B cell (primary cell): ENCODE measurements at regions not wholly inside any gene's neighbourhood (a gene's known extent, or its start where the extent isn't known, plus 50 kb on each side); places are given as distances from the start of the nearest gene placed in this dataset.

Experiments
- ATAC-seq: fragments of 200-7000 bp; cut with Tn5 transposase; one replicate; pipeline ENCODE4 v1.10.0; 2021; ENCODE audit warnings: low read depth, mild to moderate bottlenecking, moderate number of reproducible peaks, moderate library complexity
- CTCF ChIA-PET: fragments of 350-600 bp; sonication (Branson Sonifier 250); formaldehyde crosslinking; loops from one replicate; lab custom pipeline; 2021; ENCODE audit warnings: antibody characterized with exemption, inconsistent platforms; lab: Charles Lee
- POLR2A ChIA-PET: fragments of 350-600 bp; sonication (Branson Sonifier 250); formaldehyde crosslinking; loops from one replicate; lab custom pipeline; 2021; ENCODE audit warnings: antibody characterized with exemption; lab: Charles Lee
- DNase-seq: peaks from one replicate; pipeline ENCODE4 v3.0.0; 2013
- H2AFZ ChIP-seq: 2 replicates; pipeline ENCODE4 v1.6.1; 2012; ENCODE audit warnings: mild to moderate bottlenecking, low read depth, low read length; ENCODE audit not compliant: insufficient read depth, poor library complexity, severe bottlenecking
- H3K27ac ChIP-seq, 2 donors: 1 replicate in 1 of 2; 2 replicates in 1 of 2; pipeline ENCODE4 v1.5.1; 2012 to 2013; ENCODE audit warnings: low read length in 2 of 2, mild to moderate bottlenecking in 2 of 2, moderate library complexity in 1 of 2
- H3K27me3 ChIP-seq, 4 experiments: fragments of 200-600 bp in 1 of 4; sonication (generic) in 1 of 4; replicated peaks in 1 of 4; 1 replicate in 2 of 4; 2 replicates in 2 of 4; pipeline versions ENCODE4 v1.6.1 to v1.7.0; 2013 to 2016; ENCODE audit warnings: low read length in 3 of 4, mild to moderate bottlenecking in 2 of 4, mixed read lengths in 1 of 4, moderate library complexity in 1 of 4; ENCODE audit not compliant: insufficient read depth in 4 of 4, control insufficient read depth in 3 of 4; ENCODE audit errors: control extremely low read depth in 1 of 4
- H3K36me3 ChIP-seq, 2 experiments: replicated peaks in 1 of 2; 1 replicate in 1 of 2; 2 replicates in 1 of 2; pipeline versions ENCODE4 v1.6.1 to v1.7.1; 2013; ENCODE audit warnings: low read length in 1 of 2; ENCODE audit not compliant: insufficient read depth in 2 of 2, control insufficient read depth in 1 of 2; ENCODE audit errors: control extremely low read depth in 1 of 2, extremely low read depth in 1 of 2
- H3K4me1 ChIP-seq, 2 donors: fragments of 200-600 bp in 1 of 2; sonication (generic) in 1 of 2; 1 replicate in 1 of 2; 2 replicates in 1 of 2; pipeline versions ENCODE4 v1.5.1 to v1.6.1; 2013 to 2017; ENCODE audit warnings: low read length in 2 of 2; ENCODE audit not compliant: control insufficient read depth in 2 of 2, insufficient read depth in 2 of 2
- H3K4me2 ChIP-seq: replicated peaks from 2 replicates; pipeline ENCODE3; 2012; ENCODE audit warnings: mild to moderate bottlenecking, low read depth, low read length; ENCODE audit not compliant: poor library complexity, severe bottlenecking
- H3K4me3 ChIP-seq, 5 experiments: fragments of 200-600 bp in 1 of 5; sonication (generic) in 1 of 5; 1 replicate in 3 of 5; 2 replicates in 2 of 5; pipeline versions ENCODE4 v1.5.1 to v1.7.0; 2011 to 2016; ENCODE audit warnings: low read length in 4 of 5, mild to moderate bottlenecking in 4 of 5, low read depth in 2 of 5, control low read depth in 1 of 5, moderate library complexity in 1 of 5; ENCODE audit not compliant: insufficient read depth in 1 of 5; ENCODE audit errors: control extremely low read depth in 1 of 5, extremely low read depth in 1 of 5
- H3K79me2 ChIP-seq: fragments of 200-600 bp; sonication (generic); one replicate; pipeline ENCODE4 v1.6.0; 2016; ENCODE audit warnings: low read length; ENCODE audit not compliant: control insufficient read depth, insufficient read depth
- H3K9ac ChIP-seq: fragments of 200-600 bp; sonication (generic); 2 replicates; pipeline ENCODE4 v1.6.1; 2017; ENCODE audit warnings: mild to moderate bottlenecking, low read length, moderate library complexity
- H3K9me3 ChIP-seq, 3 donors: one replicate each; pipeline versions ENCODE4 v1.6.1 to v1.7.1; 2013; ENCODE audit warnings: low read length in 2 of 3; ENCODE audit not compliant: control insufficient read depth in 2 of 3, insufficient read depth in 1 of 3; ENCODE audit errors: control extremely low read depth in 1 of 3
- H4K20me1 ChIP-seq: 2 replicates; pipeline ENCODE4 v1.6.0; 2012; ENCODE audit warnings: mild to moderate bottlenecking, low read length; ENCODE audit not compliant: insufficient read depth, control insufficient read depth, poor library complexity, severe bottlenecking
- H3K27ac Mint-ChIP-seq: one replicate; pipeline ENCODE4 v1.8.0; 2021; ENCODE audit warnings: mixed read lengths
- H3K27me3 Mint-ChIP-seq: one replicate; pipeline ENCODE4 v1.8.0; 2021; ENCODE audit warnings: mixed read lengths
- H3K4me1 Mint-ChIP-seq: one replicate; pipeline ENCODE4 v1.8.0; 2021; ENCODE audit warnings: mixed read lengths
- H3K4me3 Mint-ChIP-seq: one replicate; pipeline ENCODE4 v1.8.0; 2021; ENCODE audit warnings: mixed read lengths
- H3K9me3 Mint-ChIP-seq: one replicate; pipeline ENCODE4 v1.8.0; 2022; ENCODE audit warnings: mixed read lengths; ENCODE audit not compliant: insufficient read depth
- CTCF ChIP-seq: fragments of 200-600 bp; IDR thresholded peaks from one replicate; pipeline ENCODE4 v1.8.0; 2022; ENCODE audit warnings: antibody characterized with exemption, mild to moderate bottlenecking
- EZH2 ChIP-seq: IDR thresholded peaks from 2 replicates; pipeline ENCODE4 v1.6.1; 2012; ENCODE audit warnings: borderline replicate concordance, low read depth, mild to moderate bottlenecking, moderate library complexity, low read length; ENCODE audit not compliant: insufficient read depth, poor library complexity, severe bottlenecking
- WGBS: methylation state at CpG from one replicate; pipeline ENCODE4 v1.1.5; 2013; ENCODE audit warnings: missing lambda C conversion rate; ENCODE audit not compliant: insufficient coverage; 5-methylcytosine and 5-hydroxymethylcytosine counted together
- intact Hi-C: fragments of 100-400 bp; cut with micrococcal nuclease; formaldehyde crosslinking; loops from one replicate; pipeline ENCODE4 v1.10.0; 2022

DNA sequence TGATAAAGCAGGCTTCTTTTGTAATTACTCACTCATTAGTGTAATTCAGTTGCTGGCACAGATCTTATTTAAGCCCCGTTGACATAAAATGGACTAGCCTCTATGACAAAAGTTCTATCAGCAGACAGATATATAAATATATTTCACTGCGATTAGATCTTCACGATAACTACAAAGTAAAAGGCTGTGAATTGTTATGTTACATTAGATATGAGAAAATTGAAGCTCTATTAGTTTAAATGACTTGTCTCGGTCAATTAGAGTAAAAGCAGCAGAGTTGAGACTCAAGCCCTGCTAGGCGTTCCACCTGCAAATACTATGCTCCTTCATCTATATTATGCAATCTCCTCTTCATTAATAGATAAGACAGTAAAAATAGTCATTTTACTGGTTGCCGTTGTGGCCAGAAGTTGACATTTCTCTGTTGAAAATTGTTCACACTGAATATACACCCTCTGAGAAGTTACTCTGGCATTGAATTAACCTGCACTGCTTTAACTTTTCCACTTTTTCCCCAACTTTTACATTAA lies 136.7 kb downstream of the DKK1 start:
- intact Hi-C loops, result no loop called here
- 100% methylated on average over 1 of the region's 6 CpGs for WGBS
- no peak overlapping the region for H3K4me2 ChIP-seq
- Mint-ChIP-seq H3K27ac (no peak overlapping the region), H3K9me3 (no peaks in the 10 kb centered on the region), H3K4me3 (no peak overlapping the region), H3K4me1 (no peaks in the 10 kb centered on the region), H3K27me3 (no peaks in the 10 kb centered on the region)
- H3K27ac ChIP-seq, result no peak overlapping the region
- H3K4me1 ChIP-seq, result no peaks in the 10 kb centered on the region
- DNase-seq, result no peak
- CTCF ChIA-PET, result no interaction called here
- TF ChIP-seq CTCF (no peak), EZH2 (no peak)
- no peaks in the 10 kb centered on the region for H3K9me3 ChIP-seq
- no peaks in the 10 kb centered on the region for H3K36me3 ChIP-seq
- no peaks in the 10 kb centered on the region for H4K20me1 ChIP-seq
- ATAC-seq, result no peak
- no peaks in the 10 kb centered on the region for H3K27me3 ChIP-seq
- no peak overlapping the region for H3K4me3 ChIP-seq
- no peaks in the 10 kb centered on the region for H3K79me2 ChIP-seq
- POLR2A ChIA-PET, result no interaction called here
- no peak overlapping the region for H2AFZ ChIP-seq
- H3K9ac ChIP-seq, result no peak overlapping the region

- no peaks in the 10 kb centered on the region for H3K4me1 ChIP-seq
- intact Hi-C loops, result no loop called here
- H3K79me2 ChIP-seq, result no peaks in the 10 kb centered on the region
- H3K4me3 Mint-ChIP-seq, result no peak overlapping the region
- no peak overlapping the region for H3K9ac ChIP-seq
- TF ChIP-seq EZH2 (no peak), CTCF (no peak)
- CTCF ChIA-PET, result no interaction called here
- no peaks in the 10 kb centered on the region for H3K36me3 ChIP-seq
- no peaks in the 10 kb centered on the region for H3K27me3 ChIP-seq
- H3K27ac ChIP-seq, result no peak overlapping the region
- no peak overlapping the region for H2AFZ ChIP-seq
- H3K27me3 Mint-ChIP-seq, result no peaks in the 10 kb centered on the region
- no peak for ATAC-seq
- H3K4me1 Mint-ChIP-seq, result no peaks in the 10 kb centered on the region
- H3K9me3 Mint-ChIP-seq, result no peaks in the 10 kb centered on the region
- no peak overlapping the region for H3K4me3 ChIP-seq
- no peak overlapping the region for H3K4me2 ChIP-seq
- no peaks in the 10 kb centered on the region for H3K9me3 ChIP-seq
- DNase-seq, result no peak
- POLR2A ChIA-PET, result no interaction called here
- no peaks in the 10 kb centered on the region for H4K20me1 ChIP-seq
- no peak overlapping the region for H3K27ac Mint-ChIP-seq
Measured at GRCh38 chr10:52451817-52452216, 137.7 kb downstream of the DKK1 start.
